A549 (cell line): ENCODE measurements at regions not wholly inside any gene's neighbourhood (a gene's known extent, or its start where the extent isn't known, plus 50 kb on each side); places are given as distances from the start of the nearest gene placed in this dataset.

Source experiments
- JUNB ChIP-seq: fragments of >200 bp; sonication (Bioruptor Twin); formaldehyde crosslinking; IDR thresholded peaks from 2 replicates; pipeline ENCODE4 v1.6.1; 2016
- ZSCAN20 ChIP-seq: fragments of 250-450 bp; sonication (Bioruptor Pico); IDR thresholded peaks from 2 replicates; pipeline ENCODE4 v1.8.0; 2022; ENCODE audit warnings: mild to moderate bottlenecking, moderate library complexity
- TF ChIP-seq, protein P1 (sequence below): fragments of >200 bp; sonication (Bioruptor Twin); formaldehyde crosslinking; IDR thresholded peaks from 3 replicates; pipeline ENCODE4 v1.5.1; 2016

- TF ChIP-seq, protein P1, sequence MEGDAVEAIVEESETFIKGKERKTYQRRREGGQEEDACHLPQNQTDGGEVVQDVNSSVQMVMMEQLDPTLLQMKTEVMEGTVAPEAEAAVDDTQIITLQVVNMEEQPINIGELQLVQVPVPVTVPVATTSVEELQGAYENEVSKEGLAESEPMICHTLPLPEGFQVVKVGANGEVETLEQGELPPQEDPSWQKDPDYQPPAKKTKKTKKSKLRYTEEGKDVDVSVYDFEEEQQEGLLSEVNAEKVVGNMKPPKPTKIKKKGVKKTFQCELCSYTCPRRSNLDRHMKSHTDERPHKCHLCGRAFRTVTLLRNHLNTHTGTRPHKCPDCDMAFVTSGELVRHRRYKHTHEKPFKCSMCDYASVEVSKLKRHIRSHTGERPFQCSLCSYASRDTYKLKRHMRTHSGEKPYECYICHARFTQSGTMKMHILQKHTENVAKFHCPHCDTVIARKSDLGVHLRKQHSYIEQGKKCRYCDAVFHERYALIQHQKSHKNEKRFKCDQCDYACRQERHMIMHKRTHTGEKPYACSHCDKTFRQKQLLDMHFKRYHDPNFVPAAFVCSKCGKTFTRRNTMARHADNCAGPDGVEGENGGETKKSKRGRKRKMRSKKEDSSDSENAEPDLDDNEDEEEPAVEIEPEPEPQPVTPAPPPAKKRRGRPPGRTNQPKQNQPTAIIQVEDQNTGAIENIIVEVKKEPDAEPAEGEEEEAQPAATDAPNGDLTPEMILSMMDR: no peak
- TF ChIP-seq ZSCAN20: no peak
- TF ChIP-seq JUNB: no peak
Measured at GRCh38 chr11:119783466-119784400, 54.7 kb upstream of the NECTIN1 start.
